ENCODE measurements at regions not wholly inside any gene's neighbourhood (a gene's known extent, or its start where the extent isn't known, plus 50 kb on each side); places are given as distances from the start of the nearest gene placed in this dataset.
A peak's percentile ranks its signal among the peaks of the same experiment; 100 is the strongest.
"Not testable (repeated sequence)": the region's sequence is repeated elsewhere in the genome, so short reads cannot be mapped to it uniquely, and the experiment has no call there.

- Histone ChIP-seq H3K27me3 (replicated peaks; ENCODE audit: insufficient read depth) (no peaks in the 10 kb centered on the region; the same call in 1 of the 2 replicates), H3K4me1 (ENCODE audit: insufficient read depth) (no peaks in the 10 kb centered on the region), H3K9me2 (ENCODE audit: insufficient read depth) (no peaks in the 10 kb centered on the region), H3K79me2 (ENCODE audit: insufficient read depth) (no peaks in the 10 kb centered on the region), H3K36me3 (ENCODE audit: low read depth) (no peaks in the 10 kb centered on the region), H2AFZ (no peak overlapping the region), H3K4me3 (no peak overlapping the region), H3K9ac (no peak overlapping the region), H3F3A (ENCODE audit: insufficient read depth) (no peaks in the 10 kb centered on the region), H3K4me2 (ENCODE audit: unreplicated experiment) (no peak overlapping the region), H4K20me1 (ENCODE audit: insufficient read depth) (no peaks in the 10 kb centered on the region), H3K9me3 (ENCODE audit: low read depth) (no peaks in the 10 kb centered on the region), H3K27ac (no peak overlapping the region)
- whole genome bisulfite sequencing, 2 experiments (ENCODE audit: low coverage in 1 of 2, low lambda C conversion rate in 2 of 2, missing lambda C conversion rate in 2 of 2) = 40 to 54% methylated on average over 3 of the region's 3 CpGs
- no peak for TF ChIP-seq EZH2phosphoT487 (IDR thresholded peaks at IDR 0.05; ENCODE audit: insufficient read depth, low read depth)
- TF ChIP-seq EZH2 (IDR thresholded peaks at IDR 0.05; ENCODE audit: insufficient read depth, poor library complexity, severe bottlenecking) = no peak
- no peak for DNase-seq
- in situ Hi-C loops (cut with MboI) = no loop called here
Observed at GRCh38 chr13:98075048-98075447, 67.8 kb upstream of the FARP1 start.

- 74 to 88% methylated on average over 7 to 25 of the region's 25 CpGs for WGBS, 2 experiments (ENCODE audit: low coverage in 1 of 2, low lambda C conversion rate in 2 of 2, missing lambda C conversion rate in 2 of 2)
- H3K9me2 ChIP-seq (ENCODE audit: insufficient read depth); H3K27ac ChIP-seq: not testable (repeated sequence)
Observed at GRCh38 chr13:98076309-98076708, 66.6 kb upstream of the FARP1 start.

GRCh38 chr13:98080280-98080679, 62.6 kb upstream of the FARP1 start:
- TF ChIP-seq EZH2phosphoT487 (IDR thresholded peaks at IDR 0.05; ENCODE audit: insufficient read depth, low read depth) (no peak), EZH2 (IDR thresholded peaks at IDR 0.05; ENCODE audit: insufficient read depth, poor library complexity, severe bottlenecking) (no peak)
- Histone ChIP-seq H3K9ac (no peak overlapping the region), H2AFZ (no peak overlapping the region), H3K4me1 (ENCODE audit: insufficient read depth) (peaks cover 14% of the 10 kb centered on the region), H3F3A (ENCODE audit: insufficient read depth) (peaks cover 20% of the 10 kb centered on the region), H3K9me3 (ENCODE audit: low read depth) (no peaks in the 10 kb centered on the region), H4K20me1 (ENCODE audit: insufficient read depth) (no peaks in the 10 kb centered on the region), H3K36me3 (ENCODE audit: low read depth) (no peaks in the 10 kb centered on the region), H3K79me2 (ENCODE audit: insufficient read depth) (no peaks in the 10 kb centered on the region), H3K27ac (no peak overlapping the region), H3K9me2 (ENCODE audit: insufficient read depth) (no peaks in the 10 kb centered on the region), H3K4me3 (no peak overlapping the region), H3K4me2 (ENCODE audit: unreplicated experiment) (no peak overlapping the region), H3K27me3 (replicated peaks; ENCODE audit: insufficient read depth) (no peaks in the 10 kb centered on the region)
- 68% methylated on average over 5 of the region's 5 CpGs for WGBS, 2 experiments (ENCODE audit: low coverage in 1 of 2, low lambda C conversion rate in 2 of 2, missing lambda C conversion rate in 2 of 2)
- no peak for DNase-seq
- in situ Hi-C loops (cut with MboI) = no loop called here

More at GRCh38 chr13:98076309-98076708, 66.6 kb upstream of the FARP1 start:
- DNase-seq; H3K27me3 ChIP-seq (replicated peaks; ENCODE audit: insufficient read depth); H3F3A ChIP-seq (ENCODE audit: insufficient read depth); H3K79me2 ChIP-seq (ENCODE audit: insufficient read depth); H3K9ac ChIP-seq; H3K36me3 ChIP-seq (ENCODE audit: low read depth); in situ Hi-C loops (cut with MboI); H2AFZ ChIP-seq; H3K4me3 ChIP-seq; H4K20me1 ChIP-seq (ENCODE audit: insufficient read depth); H3K4me1 ChIP-seq (ENCODE audit: insufficient read depth); H3K4me2 ChIP-seq (ENCODE audit: unreplicated experiment); H3K9me3 ChIP-seq (ENCODE audit: low read depth): not testable (repeated sequence)

- H3K4me1 ChIP-seq (ENCODE audit: insufficient read depth) = peaks cover 14% of the 10 kb centered on the region
- H3K4me3 ChIP-seq = no peak overlapping the region
- no peaks in the 10 kb centered on the region for H3K27me3 ChIP-seq (replicated peaks; ENCODE audit: insufficient read depth)
- DNase-seq = peak; percentile 98
- in situ Hi-C loops (cut with MboI) = no loop called here
- no peaks in the 10 kb centered on the region for H3K9me2 ChIP-seq (ENCODE audit: insufficient read depth)
- H3F3A ChIP-seq (ENCODE audit: insufficient read depth) = peaks cover 20% of the 10 kb centered on the region
- H3K9me3 ChIP-seq (ENCODE audit: low read depth) = no peaks in the 10 kb centered on the region
- no peak for TF ChIP-seq EZH2 (IDR thresholded peaks at IDR 0.05; ENCODE audit: insufficient read depth, poor library complexity, severe bottlenecking)
- no peak for TF ChIP-seq EZH2phosphoT487 (IDR thresholded peaks at IDR 0.05; ENCODE audit: insufficient read depth, low read depth)
- peak overlapping the region; percentile 30; the same call in 1 of the 2 replicates for H3K9ac ChIP-seq
- H4K20me1 ChIP-seq (ENCODE audit: insufficient read depth) = no peaks in the 10 kb centered on the region
- H3K27ac ChIP-seq = peak overlapping the region; percentile 83
- 1 to 2% methylated on average over 6 of the region's 6 CpGs for WGBS, 2 experiments (ENCODE audit: low coverage in 1 of 2, low lambda C conversion rate in 2 of 2, missing lambda C conversion rate in 2 of 2)
- H3K4me2 ChIP-seq (ENCODE audit: unreplicated experiment) = peak overlapping the region; percentile 63
- H3K79me2 ChIP-seq (ENCODE audit: insufficient read depth) = no peaks in the 10 kb centered on the region
- H2AFZ ChIP-seq = no peak overlapping the region
- H3K36me3 ChIP-seq (ENCODE audit: low read depth) = no peaks in the 10 kb centered on the region
Observed at GRCh38 chr13:98083507-98083906, 59.4 kb upstream of the FARP1 start.

- peaks cover 20% of the 10 kb centered on the region for H3F3A ChIP-seq (ENCODE audit: insufficient read depth)
- peak overlapping the region; percentile 30; the same call in 1 of the 2 replicates for H3K9ac ChIP-seq
- H3K27me3 ChIP-seq (replicated peaks; ENCODE audit: insufficient read depth) = no peaks in the 10 kb centered on the region
- no peaks in the 10 kb centered on the region for H3K36me3 ChIP-seq (ENCODE audit: low read depth)
- in situ Hi-C loops (cut with MboI) = no loop called here
- no peaks in the 10 kb centered on the region for H3K9me3 ChIP-seq (ENCODE audit: low read depth)
- peak overlapping the region; percentile 63 for H3K4me2 ChIP-seq (ENCODE audit: unreplicated experiment)
- no peaks in the 10 kb centered on the region for H3K79me2 ChIP-seq (ENCODE audit: insufficient read depth)
- peak; percentile 75 for DNase-seq
- H3K4me3 ChIP-seq = no peak overlapping the region
- 73 to 76% methylated on average over 3 of the region's 3 CpGs for WGBS, 2 experiments (ENCODE audit: low coverage in 1 of 2, low lambda C conversion rate in 2 of 2, missing lambda C conversion rate in 2 of 2)
- H2AFZ ChIP-seq = no peak overlapping the region
- H3K4me1 ChIP-seq (ENCODE audit: insufficient read depth) = peaks cover 16% of the 10 kb centered on the region
- H3K27ac ChIP-seq = peak overlapping the region; percentile 83
- H4K20me1 ChIP-seq (ENCODE audit: insufficient read depth) = no peaks in the 10 kb centered on the region
- H3K9me2 ChIP-seq (ENCODE audit: insufficient read depth) = no peaks in the 10 kb centered on the region
- TF ChIP-seq EZH2 (IDR thresholded peaks at IDR 0.05; ENCODE audit: insufficient read depth, poor library complexity, severe bottlenecking) (no peak), EZH2phosphoT487 (IDR thresholded peaks at IDR 0.05; ENCODE audit: insufficient read depth, low read depth) (no peak)
Observed at GRCh38 chr13:98083936-98084335, 59.0 kb upstream of the FARP1 start.

All from GM23248 (cell line).